ENCODE measurements at regions not wholly inside any gene's neighbourhood (a gene's known extent, or its start where the extent isn't known, plus 50 kb on each side); places are given as distances from the start of the nearest gene placed in this dataset.

- DNase-seq (ENCODE audit: low spot score) = no peak
Observed at GRCh38 chr2:136468799-136469369, 296.5 kb upstream of the THSD7B start.

GRCh38 chr2:136452528-136452927, 312.8 kb upstream of the THSD7B start:
- DNase-seq (ENCODE audit: low spot score) = no peak

- DNase-seq (ENCODE audit: low spot score) = no peak
Observed at GRCh38 chr2:136448986-136449780, 316.2 kb upstream of the THSD7B start.

- DNase-seq (ENCODE audit: low spot score) = no peak
Observed at GRCh38 chr2:136448432-136448831, 316.9 kb upstream of the THSD7B start.

- DNase-seq (ENCODE audit: low spot score) = no peak
Observed at GRCh38 chr2:136444323-136444722, 321.0 kb upstream of the THSD7B start.

GRCh38 chr2:136443661-136444060, 321.7 kb upstream of the THSD7B start:
- no peak for DNase-seq (ENCODE audit: low spot score)

- no peak for DNase-seq (ENCODE audit: low spot score)
Observed at GRCh38 chr2:136441979-136442714, 323.2 kb upstream of the THSD7B start.

GRCh38 chr2:136439064-136439676, 321.2 kb upstream of the CXCR4 start:
- no peak for DNase-seq (ENCODE audit: low spot score)

- DNase-seq (ENCODE audit: low spot score) = no peak
Observed at GRCh38 chr2:136437461-136437860, 319.5 kb upstream of the CXCR4 start.

GRCh38 chr2:136436936-136437335, 319.0 kb upstream of the CXCR4 start:
- no peak for DNase-seq (ENCODE audit: low spot score)

GRCh38 chr2:136434251-136434715, 316.3 kb upstream of the CXCR4 start:
- no peak for DNase-seq (ENCODE audit: low spot score)

- DNase-seq (ENCODE audit: low spot score) = no peak
Observed at GRCh38 chr2:136433261-136433660, 315.3 kb upstream of the CXCR4 start.

- peak; percentile 12 for DNase-seq (ENCODE audit: low spot score)
Observed at GRCh38 chr2:136424112-136424511, 306.2 kb upstream of the CXCR4 start.

GRCh38 chr2:136423516-136423996, 305.6 kb upstream of the CXCR4 start:
- DNase-seq (ENCODE audit: low spot score) = peak; percentile 63

GRCh38 chr2:136422512-136422911, 304.6 kb upstream of the CXCR4 start:
- DNase-seq (ENCODE audit: low spot score) = no peak

GRCh38 chr2:136420346-136420745, 302.4 kb upstream of the CXCR4 start:
- DNase-seq (ENCODE audit: low spot score) = no peak

- no peak for DNase-seq (ENCODE audit: low spot score)
Observed at GRCh38 chr2:136411946-136412345, 294.0 kb upstream of the CXCR4 start.

- DNase-seq (ENCODE audit: low spot score) = no peak
Observed at GRCh38 chr2:136410673-136411072, 292.7 kb upstream of the CXCR4 start.

GRCh38 chr2:136408795-136409194, 290.8 kb upstream of the CXCR4 start:
- DNase-seq (ENCODE audit: low spot score) = no peak

- DNase-seq (ENCODE audit: low spot score) = no peak
Observed at GRCh38 chr2:136407952-136408318, 290.0 kb upstream of the CXCR4 start.

- DNase-seq (ENCODE audit: low spot score) = no peak
Observed at GRCh38 chr2:136407117-136407951, 289.4 kb upstream of the CXCR4 start.

GRCh38 chr2:136404925-136405324, 287.0 kb upstream of the CXCR4 start:
- DNase-seq (ENCODE audit: low spot score) = no peak
